Activated CD4-positive, alpha-beta T cell treated with anti-CD3 and anti-CD28 coated beads, Interleukin-10, Interleukin-2, amounts not matched to agents 100 ng/mL and 50 ng/mL, durations not matched to agents 16 hours and 8 hours (primary cell): ENCODE measurements at regions not wholly inside any gene's neighbourhood (a gene's known extent, or its start where the extent isn't known, plus 50 kb on each side); places are given as distances from the start of the nearest gene placed in this dataset.
"Not testable (repeated sequence)": the region's sequence is repeated elsewhere in the genome, so short reads cannot be mapped to it uniquely, and the experiment has no call there.

ENCODE experiments used
- DNase-seq: peaks from one replicate; pipeline ENCODE4 v3.0.0-alpha.2; 2020

GRCh38 chr4:112951362-112952312 is 97.8 kb upstream of the ANK2 start:
- no peak for DNase-seq

- DNase-seq, result no peak
Observed at GRCh38 chr4:112952313-112952700, 97.1 kb upstream of the ANK2 start.

- no peak for DNase-seq
Observed at GRCh38 chr4:112953262-112953661, 96.2 kb upstream of the ANK2 start.

GRCh38 chr4:112954286-112954685 is 95.2 kb upstream of the ANK2 start:
- no peak for DNase-seq

- no peak for DNase-seq
Observed at GRCh38 chr4:112956484-112956896, 93.0 kb upstream of the ANK2 start.

GRCh38 chr4:112957764-112958163 is 91.7 kb upstream of the ANK2 start:
- DNase-seq, result not testable (repeated sequence)

GRCh38 chr4:112966701-112967488 is 82.6 kb upstream of the ANK2 start:
- no peak for DNase-seq

GRCh38 chr4:112968451-112969159 is 80.8 kb upstream of the ANK2 start:
- no peak for DNase-seq

GRCh38 chr4:112970903-112971302 is 78.5 kb upstream of the ANK2 start:
- DNase-seq, result no peak

- no peak for DNase-seq
Observed at GRCh38 chr4:112973750-112974251, 75.7 kb upstream of the ANK2 start.

- no peak for DNase-seq
Observed at GRCh38 chr4:112975567-112976355, 73.7 kb upstream of the ANK2 start.

GRCh38 chr4:112978691-112979472 is 70.6 kb upstream of the ANK2 start:
- DNase-seq, result no peak

- DNase-seq, result no peak
Observed at GRCh38 chr4:112979881-112980421, 69.5 kb upstream of the ANK2 start.

- no peak for DNase-seq
Observed at GRCh38 chr4:112982680-112983079, 66.8 kb upstream of the ANK2 start.

GRCh38 chr4:112994732-112995464 is 54.6 kb upstream of the ANK2 start:
- no peak for DNase-seq
